CD4-positive, alpha-beta T cell treated with Interleukin-15 for 4 hours (primary cell): ENCODE measurements at regions not wholly inside any gene's neighbourhood (a gene's known extent, or its start where the extent isn't known, plus 50 kb on each side); places are given as distances from the start of the nearest gene placed in this dataset.

Experiments
- DNase-seq: peaks from one replicate; pipeline ENCODE4 v3.0.0-alpha.2; 2020; ENCODE audit warnings: low spot score

DNA sequence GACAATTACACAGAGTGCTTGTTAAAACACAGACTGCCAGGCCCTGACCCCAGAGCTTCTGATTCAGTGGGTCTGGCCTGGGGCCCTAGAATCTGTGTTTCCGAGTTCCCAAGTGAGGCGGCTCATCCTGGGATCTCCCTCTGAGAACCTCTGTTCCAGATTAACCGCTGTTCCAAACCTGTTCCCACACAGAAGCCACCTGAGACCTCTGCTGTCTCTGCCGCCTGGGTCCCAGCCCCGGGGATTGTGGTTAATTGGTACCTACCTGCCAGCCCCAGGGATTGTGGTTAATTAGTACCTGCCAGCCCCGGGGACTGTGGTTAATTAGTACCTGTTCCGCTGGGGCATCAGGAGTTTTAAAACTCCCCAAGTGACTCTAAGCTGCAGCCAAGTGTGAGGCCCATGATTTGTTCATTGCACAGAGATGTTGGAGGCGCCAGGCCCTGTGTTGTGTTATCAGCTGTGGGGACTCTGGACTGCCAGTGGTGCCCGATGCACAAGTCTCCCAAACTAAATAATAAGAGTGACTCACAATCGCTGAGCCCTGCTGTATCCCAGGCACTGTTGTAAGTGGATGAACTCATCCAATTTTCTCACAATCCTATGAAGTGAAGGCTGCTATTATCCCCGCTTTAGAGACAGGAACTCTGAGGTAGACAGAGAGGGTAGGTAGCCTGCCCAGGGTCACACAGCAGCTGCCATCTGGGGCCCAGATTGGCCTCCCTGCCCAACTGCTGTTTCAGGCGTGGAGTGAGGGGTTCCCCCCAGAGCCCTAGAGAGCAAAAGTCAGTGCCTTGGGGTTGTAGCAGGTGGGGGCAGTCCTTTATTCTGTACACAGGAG, 219.7 kb downstream of the IRF8 start:
- no peak for DNase-seq

- DNase-seq: no peak
Measured at GRCh38 chr16:86120201-86121192, 221.5 kb downstream of the IRF8 start.

- DNase-seq: no peak
Measured at GRCh38 chr16:86121374-86122010, 222.5 kb downstream of the IRF8 start.

DNA sequence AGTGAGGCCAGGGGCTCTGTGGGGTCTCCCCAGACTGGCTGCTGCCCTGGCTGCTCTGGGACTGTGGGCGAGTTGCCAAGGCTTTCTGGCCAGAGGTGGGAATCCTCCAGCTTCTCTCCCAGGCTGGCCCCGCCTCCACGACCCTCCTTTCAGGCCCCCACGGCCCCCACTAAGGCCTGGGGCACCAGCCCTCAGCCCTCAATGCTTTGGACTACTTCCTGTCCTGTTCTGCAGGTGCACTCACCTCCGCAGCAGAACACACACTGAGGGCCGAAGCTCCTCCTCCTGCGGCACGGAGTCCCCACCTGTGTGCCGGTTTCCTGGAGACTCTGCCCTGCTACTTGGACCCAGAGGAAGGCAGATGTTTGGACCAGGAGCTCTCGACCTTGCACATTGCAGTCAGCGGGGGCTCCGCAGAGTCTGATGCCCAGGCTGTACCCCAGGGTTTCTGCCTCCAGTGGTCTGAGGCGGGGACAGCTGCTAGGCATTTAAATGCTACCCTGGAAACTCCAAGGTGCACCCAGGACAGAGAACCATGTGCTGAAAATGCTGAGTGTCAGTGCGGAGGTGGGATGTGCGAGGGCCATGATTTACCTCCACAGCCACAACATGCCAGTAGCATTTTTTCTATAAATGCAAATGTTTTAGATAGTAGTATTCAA, 223.8 kb downstream of the IRF8 start:
- no peak for DNase-seq

DNA sequence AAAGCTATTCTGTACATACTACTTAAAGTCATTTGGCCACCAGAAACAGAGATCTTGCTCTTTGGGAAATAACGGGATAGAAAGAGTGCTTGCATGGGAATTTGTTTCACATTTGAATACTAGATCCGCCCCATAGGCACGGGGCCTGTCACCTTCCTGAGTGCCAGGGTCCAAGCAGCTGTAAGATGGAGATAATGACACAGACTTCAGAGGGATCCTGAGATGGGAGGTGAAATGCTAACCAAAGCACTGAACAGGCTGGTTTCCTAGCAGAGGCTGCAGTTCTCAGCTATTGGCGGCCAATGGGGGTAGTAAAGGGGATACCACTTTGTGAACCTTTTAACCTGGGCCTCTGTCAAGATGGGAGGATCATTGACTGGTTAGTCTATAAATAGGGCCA, 225.4 kb downstream of the IRF8 start:
- no peak for DNase-seq

GRCh38 chr16:86126891-86127290, 227.9 kb downstream of the IRF8 start:
- DNase-seq: no peak

- no peak for DNase-seq
Measured at GRCh38 chr16:86127366-86127765, 228.4 kb downstream of the IRF8 start.

- DNase-seq: no peak
Measured at GRCh38 chr16:86128246-86128645, 229.3 kb downstream of the IRF8 start.

DNA sequence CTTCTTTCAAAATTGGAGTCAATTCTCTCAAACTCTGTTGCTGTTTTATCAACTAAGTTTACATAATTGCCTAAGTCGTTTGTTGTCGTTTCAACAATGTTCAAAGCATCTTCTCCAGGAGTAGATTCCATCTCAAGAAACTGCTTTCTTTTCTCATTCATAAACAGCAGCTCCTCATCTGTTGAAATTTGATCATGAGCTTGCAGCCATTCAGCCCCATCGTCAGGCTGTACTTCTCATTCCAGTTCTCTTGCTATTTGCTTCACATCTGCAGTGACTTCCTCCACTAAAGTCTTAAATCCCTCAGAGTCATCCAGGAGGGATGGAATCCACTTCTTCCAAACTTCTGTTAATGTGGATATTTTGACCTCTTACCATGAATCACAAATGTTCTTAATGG, 230.6 kb downstream of the IRF8 start:
- DNase-seq: no peak

DNA sequence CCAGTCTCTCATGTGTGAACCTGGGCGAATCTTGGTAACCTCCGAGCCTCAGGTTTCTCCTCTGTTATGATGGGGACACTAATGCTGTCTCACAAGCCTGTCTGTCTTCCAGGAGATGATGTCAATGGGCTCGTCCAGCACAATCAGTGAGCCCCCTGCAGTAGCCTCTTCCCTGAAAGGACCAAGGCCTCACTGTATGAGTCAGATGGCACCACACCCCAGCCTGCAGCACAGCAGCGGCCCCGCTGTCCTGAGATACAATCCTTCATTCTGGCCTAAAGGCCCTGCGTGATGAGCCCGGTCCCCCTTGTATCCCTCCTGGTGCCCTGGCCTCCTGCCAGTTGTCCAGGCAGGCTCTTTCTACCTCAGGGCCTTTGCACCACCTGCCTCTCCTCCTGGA, 234.4 kb downstream of the IRF8 start:
- no peak for DNase-seq

- no peak for DNase-seq
Measured at GRCh38 chr16:86133847-86134375, 234.9 kb downstream of the IRF8 start.

- DNase-seq: no peak
Measured at GRCh38 chr16:86134802-86135461, 236.0 kb downstream of the IRF8 start.

DNA sequence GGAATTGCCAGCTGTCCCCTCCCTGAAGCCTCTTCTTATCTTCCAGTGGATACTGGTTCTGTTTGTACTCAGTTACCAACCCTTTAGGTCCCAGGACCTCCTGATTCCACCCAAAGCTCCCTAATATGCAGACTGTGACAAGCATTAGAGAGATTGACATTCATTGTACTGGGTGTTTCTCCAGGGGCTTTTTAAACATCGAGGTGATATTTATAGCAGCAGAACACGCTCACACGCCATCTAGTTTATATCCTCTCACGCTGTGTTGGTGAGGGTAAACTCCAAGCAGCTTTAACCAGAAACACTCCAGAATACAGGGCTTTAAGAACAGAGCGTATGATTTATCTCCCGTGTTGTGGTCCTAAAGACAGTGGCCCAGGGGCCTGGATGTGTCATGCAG, 238.4 kb downstream of the IRF8 start:
- no peak for DNase-seq

- no peak for DNase-seq
Measured at GRCh38 chr16:86138121-86139085, 239.4 kb downstream of the IRF8 start.

DNA sequence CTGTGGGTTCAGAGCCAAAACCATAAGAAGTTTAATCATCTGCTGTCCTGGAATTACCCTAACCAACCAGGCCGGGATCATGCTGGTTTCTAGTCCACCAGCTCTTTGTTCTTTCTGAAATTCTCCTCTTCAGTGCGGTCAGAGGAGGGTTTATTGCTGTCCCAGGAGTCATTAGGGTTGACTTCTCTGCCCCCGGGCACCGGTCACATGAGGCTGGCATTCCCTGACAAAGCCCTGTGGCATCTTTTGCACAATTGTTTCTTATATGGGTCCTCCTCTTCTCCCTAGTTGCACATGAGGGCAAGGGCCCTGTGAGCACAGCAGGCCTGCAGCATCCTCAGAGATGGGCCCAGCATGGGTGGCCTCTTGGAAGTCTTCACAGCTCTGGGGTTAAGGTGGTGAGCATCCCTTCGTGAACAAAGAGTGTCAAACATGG, 243.9 kb downstream of the IRF8 start:
- DNase-seq: no peak

DNA sequence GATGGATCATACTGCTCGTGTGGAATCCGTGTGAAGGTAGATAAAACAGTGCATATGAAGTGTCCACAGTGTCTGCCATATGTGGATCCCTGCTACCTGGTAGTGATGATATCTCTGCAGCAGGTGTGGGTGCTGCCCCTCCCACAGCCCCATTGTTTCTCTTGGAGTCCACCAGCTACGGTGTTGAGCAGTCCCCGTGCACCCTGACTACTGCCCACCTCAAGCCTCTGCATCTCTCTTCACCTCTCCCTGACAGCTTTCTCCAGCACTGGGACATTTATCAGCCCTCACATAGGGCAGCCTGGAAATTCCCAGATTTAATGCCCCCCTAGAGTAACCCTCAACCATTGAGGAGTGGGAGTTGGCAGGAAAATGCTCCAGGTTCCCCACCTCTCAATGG, 244.7 kb downstream of the IRF8 start:
- no peak for DNase-seq

DNA sequence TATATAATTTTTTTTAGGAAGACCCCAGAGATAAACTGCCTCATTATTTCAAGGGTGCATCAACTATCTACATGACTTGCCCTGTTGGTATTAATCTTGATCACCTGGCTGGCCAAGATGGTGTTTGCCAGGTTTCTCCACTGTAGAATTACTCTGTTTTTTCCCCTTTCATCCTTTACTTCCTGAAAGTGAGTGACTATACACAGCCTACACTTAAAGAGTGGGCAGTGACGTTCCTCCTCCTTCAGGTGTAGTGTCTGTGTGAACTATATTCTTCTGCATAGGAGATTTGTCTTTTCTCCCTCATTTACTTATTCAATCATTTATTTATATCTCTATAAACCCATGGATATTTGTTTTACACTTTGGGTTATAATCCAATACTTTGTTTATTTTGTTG, 246.7 kb downstream of the IRF8 start:
- DNase-seq: no peak

GRCh38 chr16:86150641-86151238, 251.8 kb downstream of the IRF8 start:
- no peak for DNase-seq

DNA sequence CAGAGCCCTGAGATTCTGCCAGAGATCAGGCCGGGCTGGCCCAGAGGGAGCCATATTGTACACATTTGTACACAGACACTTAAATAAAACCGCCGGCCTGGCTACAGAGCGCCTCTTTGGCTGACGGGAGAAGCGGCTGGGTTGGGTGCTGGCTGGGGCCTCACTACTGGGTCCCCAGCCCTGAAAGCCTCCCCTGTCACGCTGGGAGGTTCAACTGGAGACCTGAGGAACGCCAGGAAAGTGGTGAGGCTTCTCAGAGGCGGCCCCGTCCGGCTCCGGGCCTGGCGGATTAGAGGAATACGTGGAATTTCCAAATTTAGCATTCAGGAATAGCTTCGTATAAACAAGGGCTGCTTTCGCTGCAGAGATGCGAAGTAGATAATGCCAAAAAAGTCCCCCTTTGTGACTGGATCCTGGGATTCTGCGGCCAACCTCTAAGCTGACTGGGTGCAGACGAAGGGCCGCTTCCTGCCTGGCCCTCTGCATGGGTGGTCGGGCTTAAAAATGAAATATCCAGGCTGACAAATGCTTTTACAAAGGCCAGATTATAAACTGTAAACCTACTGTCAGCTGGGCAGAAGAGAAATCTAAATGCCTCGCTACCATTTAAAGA, 252.4 kb downstream of the IRF8 start:
- DNase-seq: no peak
